MM.1S (cell line): ENCODE measurements at regions not wholly inside any gene's neighbourhood (a gene's known extent, or its start where the extent isn't known, plus 50 kb on each side); places are given as distances from the start of the nearest gene placed in this dataset.

Source experiments
- DNase-seq: peaks from one replicate; pipeline ENCODE4 v3.0.0-alpha.2; 2015
- H2AFZ ChIP-seq: fragments of 300-600 bp; sonication (generic); 2 replicates; pipeline ENCODE4 v1.6.0; 2016; ENCODE audit warnings: antibody characterized with exemption, low read length
- H3F3A ChIP-seq: fragments of 300-600 bp; sonication (generic); 2 replicates; pipeline ENCODE4 v1.6.1; 2016; ENCODE audit warnings: mild to moderate bottlenecking, antibody characterized with exemption, low read length, moderate library complexity, mixed read lengths; ENCODE audit not compliant: insufficient read depth
- H3K27ac ChIP-seq: fragments of 300-600 bp; sonication (generic); 2 replicates; pipeline ENCODE4 v1.5.1; 2016; ENCODE audit warnings: mild to moderate bottlenecking, low read length
- H3K27me3 ChIP-seq: fragments of 300-600 bp; sonication (generic); replicated peaks from 2 replicates; pipeline ENCODE4 v1.6.0; 2016; ENCODE audit warnings: low read length; ENCODE audit not compliant: insufficient read depth
- H3K36me3 ChIP-seq: fragments of 300-600 bp; sonication (generic); replicated peaks from 2 replicates; pipeline ENCODE4 v1.6.1; 2016; ENCODE audit warnings: mild to moderate bottlenecking, low read length, mixed read lengths; ENCODE audit not compliant: insufficient read depth
- H3K4me1 ChIP-seq: fragments of 300-600 bp; sonication (generic); 2 replicates; pipeline ENCODE4 v1.6.1; 2016; ENCODE audit warnings: low read length, mixed read lengths
- H3K4me2 ChIP-seq: fragments of 300-600 bp; sonication (generic); 2 replicates; pipeline ENCODE4 v1.6.0; 2016; ENCODE audit warnings: low read depth, low read length
- H3K4me3 ChIP-seq: fragments of 300-600 bp; sonication (generic); 2 replicates; pipeline ENCODE4 v1.5.1; 2016; ENCODE audit warnings: low read length, mixed read lengths
- H3K79me2 ChIP-seq: fragments of 300-600 bp; sonication (generic); 2 replicates; pipeline ENCODE4 v1.6.1; 2016; ENCODE audit warnings: mixed run types, low read length, mixed read lengths
- H3K9ac ChIP-seq: fragments of 300-600 bp; sonication (generic); 2 replicates; pipeline ENCODE4 v1.6.1; 2016; ENCODE audit warnings: low read length, mixed read lengths
- H3K9me2 ChIP-seq: fragments of 300-600 bp; sonication (generic); replicated peaks from 2 replicates; pipeline ENCODE4 v1.6.1; 2016; ENCODE audit warnings: mild to moderate bottlenecking, low read length, mixed read lengths; ENCODE audit not compliant: insufficient read depth
- H3K9me3 ChIP-seq: fragments of 300-600 bp; sonication (generic); replicated peaks from 2 replicates; pipeline ENCODE4 v1.6.1; 2016; ENCODE audit warnings: mild to moderate bottlenecking, low read length, mixed read lengths; ENCODE audit not compliant: insufficient read depth
- H4K20me1 ChIP-seq: fragments of 300-600 bp; sonication (generic); 2 replicates; pipeline ENCODE4 v1.6.1; 2016; ENCODE audit warnings: mild to moderate bottlenecking, low read length, moderate library complexity, mixed read lengths; ENCODE audit not compliant: insufficient read depth
- EZH2 ChIP-seq: fragments of 300-600 bp; sonication (generic); optimal IDR thresholded peaks from 2 replicates; pipeline ENCODE3; 2017; ENCODE audit warnings: low read depth, mild to moderate bottlenecking, antibody characterized with exemption, low read length, mixed read lengths
- EZH2phosphoT487 ChIP-seq: fragments of 300-600 bp; sonication (generic); IDR thresholded peaks from 2 replicates; pipeline ENCODE4 v1.6.1; 2018; ENCODE audit warnings: antibody characterized with exemption, low read length
- TF ChIP-seq, protein P1 (sequence below): fragments of 300-600 bp; sonication (generic); IDR thresholded peaks from 2 replicates; pipeline ENCODE4 v1.5.1; 2016; ENCODE audit warnings: antibody characterized with exemption, low read length, mixed read lengths

DNA sequence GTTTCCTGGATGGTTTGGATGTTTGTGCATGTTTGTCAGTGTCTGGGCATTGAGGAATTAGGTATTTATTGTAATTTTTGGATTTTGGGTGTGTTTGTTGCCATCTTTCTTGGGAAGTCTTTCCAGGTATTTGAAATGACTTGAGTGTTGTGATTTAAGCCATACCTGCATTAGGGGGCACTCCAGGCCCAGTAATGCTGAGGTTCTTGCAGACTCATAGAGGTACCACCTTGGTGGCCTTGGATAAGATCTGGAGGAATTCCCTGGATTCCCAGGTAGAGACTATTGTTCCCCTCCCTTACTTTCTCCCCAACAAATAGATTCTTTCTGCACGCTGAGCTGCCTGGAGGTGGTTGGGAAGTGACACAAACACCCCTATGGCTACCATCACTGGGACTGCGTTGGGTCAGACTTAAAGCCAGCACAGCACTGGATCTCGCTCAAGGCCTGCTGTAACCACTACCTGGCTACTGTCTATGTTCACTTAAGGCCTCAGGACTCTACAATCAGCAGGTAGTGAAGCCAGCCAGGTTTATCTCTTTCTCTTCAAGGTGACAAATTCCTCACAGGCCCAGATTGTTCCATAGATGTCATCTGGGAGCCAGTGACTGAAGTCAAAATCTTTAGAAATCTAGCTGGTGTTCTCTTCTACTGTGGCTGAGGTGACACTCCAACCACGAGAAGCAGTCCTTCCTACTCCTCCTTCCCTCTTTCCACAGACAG is 643.6 kb downstream of the PDHA2 start:
- no peak overlapping the region for H3K27ac ChIP-seq
- H3K9me2 ChIP-seq = no peaks in the 10 kb centered on the region
- H3K4me3 ChIP-seq = no peak overlapping the region
- H3K27me3 ChIP-seq = no peaks in the 10 kb centered on the region
- no peaks in the 10 kb centered on the region for H4K20me1 ChIP-seq
- H3K36me3 ChIP-seq = no peaks in the 10 kb centered on the region
- no peak for TF ChIP-seq EZH2phosphoT487
- H2AFZ ChIP-seq = no peak overlapping the region
- H3K9ac ChIP-seq = no peak overlapping the region
- no peaks in the 10 kb centered on the region for H3K79me2 ChIP-seq
- no peak overlapping the region for H3K4me2 ChIP-seq
- DNase-seq = no peak
- H3K9me3 ChIP-seq = no peaks in the 10 kb centered on the region
- no peaks in the 10 kb centered on the region for H3K4me1 ChIP-seq
- H3F3A ChIP-seq = no peaks in the 10 kb centered on the region

DNA sequence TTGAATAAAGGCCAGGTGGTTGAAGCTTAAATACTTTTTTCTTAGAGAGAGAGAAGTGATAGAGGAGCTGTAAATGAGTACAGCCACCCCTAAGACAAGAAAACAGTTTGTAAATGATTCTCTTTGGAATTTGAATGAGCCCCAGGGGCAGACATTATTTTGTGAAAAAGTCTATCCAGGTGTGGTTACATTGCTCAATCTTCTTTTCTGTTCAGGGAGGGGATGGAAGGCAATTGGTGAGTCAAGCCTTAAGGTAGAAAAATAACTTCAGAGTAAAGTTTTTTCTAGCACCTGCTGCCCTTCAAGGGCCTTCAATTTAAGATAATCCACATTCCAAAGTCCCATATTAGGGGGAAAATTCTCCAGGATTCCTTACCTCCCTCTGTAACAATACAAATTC is 646.7 kb downstream of the PDHA2 start:
- Histone ChIP-seq H3K9me2 (no peaks in the 10 kb centered on the region), H3K9me3 (no peaks in the 10 kb centered on the region), H3K9ac (no peak overlapping the region), H3K27ac (no peak overlapping the region), H3K27me3 (no peaks in the 10 kb centered on the region), H3K79me2 (no peaks in the 10 kb centered on the region), H3K4me3 (no peak overlapping the region), H3K36me3 (no peaks in the 10 kb centered on the region), H3K4me1 (no peaks in the 10 kb centered on the region), H3F3A (no peaks in the 10 kb centered on the region), H4K20me1 (no peaks in the 10 kb centered on the region), H3K4me2 (no peak overlapping the region), H2AFZ (no peak overlapping the region)
- DNase-seq = no peak
- TF ChIP-seq, protein P1, sequence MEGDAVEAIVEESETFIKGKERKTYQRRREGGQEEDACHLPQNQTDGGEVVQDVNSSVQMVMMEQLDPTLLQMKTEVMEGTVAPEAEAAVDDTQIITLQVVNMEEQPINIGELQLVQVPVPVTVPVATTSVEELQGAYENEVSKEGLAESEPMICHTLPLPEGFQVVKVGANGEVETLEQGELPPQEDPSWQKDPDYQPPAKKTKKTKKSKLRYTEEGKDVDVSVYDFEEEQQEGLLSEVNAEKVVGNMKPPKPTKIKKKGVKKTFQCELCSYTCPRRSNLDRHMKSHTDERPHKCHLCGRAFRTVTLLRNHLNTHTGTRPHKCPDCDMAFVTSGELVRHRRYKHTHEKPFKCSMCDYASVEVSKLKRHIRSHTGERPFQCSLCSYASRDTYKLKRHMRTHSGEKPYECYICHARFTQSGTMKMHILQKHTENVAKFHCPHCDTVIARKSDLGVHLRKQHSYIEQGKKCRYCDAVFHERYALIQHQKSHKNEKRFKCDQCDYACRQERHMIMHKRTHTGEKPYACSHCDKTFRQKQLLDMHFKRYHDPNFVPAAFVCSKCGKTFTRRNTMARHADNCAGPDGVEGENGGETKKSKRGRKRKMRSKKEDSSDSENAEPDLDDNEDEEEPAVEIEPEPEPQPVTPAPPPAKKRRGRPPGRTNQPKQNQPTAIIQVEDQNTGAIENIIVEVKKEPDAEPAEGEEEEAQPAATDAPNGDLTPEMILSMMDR = no peak
- no peak for TF ChIP-seq EZH2
- TF ChIP-seq EZH2phosphoT487 = no peak

DNA sequence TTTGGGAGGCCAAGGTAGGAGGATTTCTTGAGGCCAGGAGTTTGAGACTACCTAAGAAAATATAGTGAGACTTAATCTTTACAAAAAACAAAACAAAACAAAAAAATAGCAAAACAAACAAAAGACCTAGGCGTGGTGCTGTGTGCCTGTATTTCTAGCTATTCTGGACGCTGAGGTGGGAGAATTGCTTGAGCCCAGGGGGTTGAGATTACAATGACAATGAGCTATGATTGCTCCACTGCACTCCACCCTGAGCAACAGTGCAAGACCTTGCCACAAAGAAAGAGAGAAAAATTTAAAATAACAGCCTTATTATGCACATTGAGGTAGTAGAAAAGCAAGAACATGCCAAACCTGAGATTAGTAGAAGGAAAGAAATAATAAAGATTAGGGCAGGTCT is 657.7 kb downstream of the PDHA2 start:
- Histone ChIP-seq H3K4me1 (no peaks in the 10 kb centered on the region), H3K9me2 (no peaks in the 10 kb centered on the region), H3K9ac (no peak overlapping the region), H2AFZ (no peak overlapping the region), H3K4me2 (no peak overlapping the region), H3F3A (no peaks in the 10 kb centered on the region), H3K27me3 (no peaks in the 10 kb centered on the region), H3K9me3 (no peaks in the 10 kb centered on the region), H3K36me3 (no peaks in the 10 kb centered on the region), H3K27ac (no peak overlapping the region), H3K4me3 (no peak overlapping the region), H4K20me1 (no peaks in the 10 kb centered on the region), H3K79me2 (no peaks in the 10 kb centered on the region)
- DNase-seq = no peak
- TF ChIP-seq EZH2phosphoT487 (no peak), EZH2 (no peak)
- TF ChIP-seq, protein P1 = no peak

- Histone ChIP-seq H3K79me2 (no peaks in the 10 kb centered on the region), H3K9me2 (no peaks in the 10 kb centered on the region), H3F3A (no peaks in the 10 kb centered on the region), H4K20me1 (no peaks in the 10 kb centered on the region), H3K9me3 (no peaks in the 10 kb centered on the region), H2AFZ (no peak overlapping the region), H3K4me1 (no peaks in the 10 kb centered on the region), H3K27me3 (no peaks in the 10 kb centered on the region), H3K9ac (no peak overlapping the region), H3K27ac (no peak overlapping the region), H3K4me2 (no peak overlapping the region), H3K4me3 (no peak overlapping the region), H3K36me3 (no peaks in the 10 kb centered on the region)
- TF ChIP-seq, protein P1 = no peak
- TF ChIP-seq EZH2phosphoT487 (no peak), EZH2 (no peak)
- DNase-seq = no peak
These were observed 664.5 kb downstream of the PDHA2 start for GRCh38 chr4:96504386-96504785.
